ENCODE measurements at regions not wholly inside any gene's neighbourhood (a gene's known extent, or its start where the extent isn't known, plus 50 kb on each side); places are given as distances from the start of the nearest gene placed in this dataset.

DNA sequence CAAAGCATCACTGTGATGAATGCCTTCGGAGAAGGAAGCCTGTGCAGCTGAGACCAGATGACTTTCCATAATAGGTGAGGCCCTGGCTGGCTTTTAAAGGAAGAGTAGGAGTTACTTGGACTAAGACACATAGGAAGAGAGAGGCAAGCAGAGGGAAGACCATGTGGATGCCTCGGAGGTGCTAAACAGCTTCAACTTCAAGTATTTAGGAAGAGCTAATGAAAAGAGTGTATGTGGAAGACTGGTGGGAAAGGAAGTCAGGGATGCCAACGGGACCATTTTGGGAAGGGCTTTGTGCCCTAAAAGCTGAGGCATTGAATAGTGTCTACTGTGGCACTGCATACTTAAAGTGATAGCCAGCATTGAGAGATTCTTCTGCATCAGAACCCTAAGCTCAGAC, 69.3 kb upstream of the OPCML start:
- no peaks in the 10 kb centered on the region for H4K20me1 ChIP-seq (ENCODE audit: control insufficient read depth, insufficient read depth, insufficient read length)
- H3T11ph ChIP-seq (ENCODE audit: low read length) = no peak overlapping the region
- no peak overlapping the region for H2AK5ac ChIP-seq (ENCODE audit: insufficient read length, low read length)
- H3K14ac ChIP-seq (ENCODE audit: insufficient read depth, low read length) = no peak overlapping the region
- peaks cover 6% of the 10 kb centered on the region for H3K4me1 ChIP-seq (ENCODE audit: insufficient read depth, low read length)
- no peak overlapping the region for H2AFZ ChIP-seq (ENCODE audit: low read length)
- H4K8ac ChIP-seq (replicated peaks; ENCODE audit: insufficient read length, low read depth, low read length) = no peak overlapping the region
- no peak for TF ChIP-seq CTCF (conservative IDR thresholded peaks at IDR 0.05)
- H2BK15ac ChIP-seq (ENCODE audit: low read depth, low read length) = no peak overlapping the region
- no peak overlapping the region for H3K4me2 ChIP-seq (ENCODE audit: insufficient read depth, insufficient read length, low read length)
- no peaks in the 10 kb centered on the region for H3K23me2 ChIP-seq (ENCODE audit: insufficient read length, low read depth, low read length, poor library complexity, severe bottlenecking)
- Mint-ChIP-seq H3K4me3 (no peak overlapping the region), H3K9me3 (no peaks in the 10 kb centered on the region), H3K36me3 (ENCODE audit: insufficient read depth in 1 of 3, low read depth in 3 of 3) (no peaks in the 10 kb centered on the region), H3K27me3 (ENCODE audit: low read depth) (peaks cover 11% of the 10 kb centered on the region), H3K27ac (no peak overlapping the region), H3K4me1 (peaks cover 20 to 24% of the 10 kb centered on the region in 2 experiments)
- no peak overlapping the region for H3K23ac ChIP-seq (ENCODE audit: insufficient read length, low read depth, low read length)
- H3K79me2 ChIP-seq (ENCODE audit: insufficient read depth, low read length) = no peaks in the 10 kb centered on the region
- no peak overlapping the region for H2BK120ac ChIP-seq (ENCODE audit: low read depth, low read length, poor library complexity, severe bottlenecking)
- no peaks in the 10 kb centered on the region for H3K27me3 ChIP-seq (ENCODE audit: insufficient read depth, low read length)
- no peak overlapping the region for H2BK12ac ChIP-seq (ENCODE audit: insufficient read length, low read depth, low read length)
- H3K27ac ChIP-seq (ENCODE audit: insufficient read length, low read depth, low read length) = no peak overlapping the region
- no peak overlapping the region for H2BK5ac ChIP-seq (ENCODE audit: insufficient read length, low read length)
- H3K4ac ChIP-seq (ENCODE audit: low read depth, low read length) = no peak overlapping the region
- no peak overlapping the region for H4K91ac ChIP-seq (ENCODE audit: insufficient read length, low read depth, low read length)
- H2BK20ac ChIP-seq (ENCODE audit: low read depth, low read length, poor library complexity, severe bottlenecking) = no peak overlapping the region
- no peak overlapping the region for H4K5ac ChIP-seq (ENCODE audit: insufficient read length, low read depth, low read length)
- H3K79me1 ChIP-seq (ENCODE audit: insufficient read depth, low read depth, low read length, poor library complexity, severe bottlenecking) = no peaks in the 10 kb centered on the region
- no peak overlapping the region for H3K56ac ChIP-seq (ENCODE audit: insufficient read length, low read depth, low read length)
- H3K18ac ChIP-seq (ENCODE audit: insufficient read length, low read depth, low read length) = no peak overlapping the region
- no peaks in the 10 kb centered on the region for H3K9me3 ChIP-seq (ENCODE audit: control insufficient read depth, low read depth, low read length)
- no peak overlapping the region for H3K9ac ChIP-seq (ENCODE audit: extremely low read depth, insufficient read length, low read length)
- WGBS (ENCODE audit: extremely low coverage, insufficient read length, low lambda C conversion rate) = no CpG with 5 or more reads among the region's 3 CpGs
- no peak for DNase-seq

Data from H9 (cell line).